Uterus (tissue), 3 donors: ENCODE measurements at regions not wholly inside any gene's neighbourhood (a gene's known extent, or its start where the extent isn't known, plus 50 kb on each side); places are given as distances from the start of the nearest gene placed in this dataset.

ENCODE experiments used
- DNase-seq, 2 donors: peaks; one replicate each; pipeline ENCODE4 v3.0.0-alpha.2; 2019 to 2020
- H3K27ac ChIP-seq, 2 donors: fragments of 200-600 bp; sonication (generic); 1 replicate in 1 of 2; 2 replicates in 1 of 2; pipeline ENCODE4 v1.5.1; 2016 to 2018
- H3K27me3 ChIP-seq, 2 donors: fragments of 200-600 bp; sonication (generic); one replicate each; pipeline ENCODE4 v1.5.1; 2018 to 2019; ENCODE audit warnings: control low read depth in 1 of 2
- H3K36me3 ChIP-seq, 2 donors: fragments of 200-600 bp; sonication (generic); one replicate each; pipeline ENCODE4 v1.5.1; 2019; ENCODE audit warnings: control low read depth in 1 of 2
- H3K4me1 ChIP-seq, 2 donors: fragments of 200-600 bp; sonication (generic); one replicate each; pipeline ENCODE4 v1.5.1; 2018 to 2019; ENCODE audit warnings: control low read depth in 1 of 2
- H3K4me3 ChIP-seq, 2 donors: fragments of 200-600 bp; sonication (generic); 1 replicate in 1 of 2; 2 replicates in 1 of 2; pipeline ENCODE4 v1.5.1; 2018 to 2019; ENCODE audit warnings: mild to moderate bottlenecking in 1 of 2
- H3K9me3 ChIP-seq, 2 donors: fragments of 200-600 bp; sonication (generic); one replicate each; pipeline ENCODE4 v1.5.1; 2019; ENCODE audit warnings: control low read depth in 1 of 2
- CTCF ChIP-seq, 4 experiments: fragments of 200-600 bp in 2 of 4; fragments of 450-650 bp in 2 of 4; sonication (generic) in 2 of 4; IDR thresholded peaks; one replicate each; pipeline ENCODE4 v1.5.1; 2016 to 2019; ENCODE audit warnings: antibody characterized with exemption in 4 of 4, mild to moderate bottlenecking in 2 of 4, moderate library complexity in 1 of 4
- POLR2A ChIP-seq, 2 donors: fragments of 450-650 bp; IDR thresholded peaks; one replicate each; pipeline ENCODE4 v1.6.1; 2016; ENCODE audit warnings: antibody characterized with exemption in 2 of 2, mild to moderate bottlenecking in 1 of 2, moderate library complexity in 1 of 2
- intact Hi-C: fragments of 100-400 bp; cut with DNase I; formaldehyde crosslinking; loops from one replicate; pipeline ENCODE4 v1.15.1; 2023; ENCODE audit warnings: low total_unique reads
- donor health status: DM: yes; HTN: yes; CAD: no.

- no peak for DNase-seq
- TF ChIP-seq POLR2A (IDR thresholded peaks at IDR 0.05) (no peak), CTCF (IDR thresholded peaks at IDR 0.05) (no peak)
- Histone ChIP-seq H3K4me3 (no peak overlapping the region), H3K36me3 (no peaks in the 10 kb centered on the region), H3K9me3 (no peaks in the 10 kb centered on the region), H3K4me1 (no peaks in the 10 kb centered on the region), H3K27ac (no peak overlapping the region), H3K27me3 (no peaks in the 10 kb centered on the region)
- intact Hi-C loops = no loop called here
These were observed 223.8 kb downstream of the BCAS1 start for GRCh38 chr20:53846640-53847039.

- no peaks in the 10 kb centered on the region for H3K36me3 ChIP-seq
- no peak for TF ChIP-seq POLR2A (IDR thresholded peaks at IDR 0.05)
- TF ChIP-seq CTCF (IDR thresholded peaks at IDR 0.05) = no peak
- intact Hi-C loops = no loop called here
- H3K4me1 ChIP-seq = no peaks in the 10 kb centered on the region
- H3K27ac ChIP-seq = no peak overlapping the region
- H3K27me3 ChIP-seq = no peaks in the 10 kb centered on the region
- no peak overlapping the region for H3K4me3 ChIP-seq
- no peaks in the 10 kb centered on the region for H3K9me3 ChIP-seq
- no peak for DNase-seq
These were observed 224.4 kb downstream of the BCAS1 start for GRCh38 chr20:53845980-53846379.

DNA sequence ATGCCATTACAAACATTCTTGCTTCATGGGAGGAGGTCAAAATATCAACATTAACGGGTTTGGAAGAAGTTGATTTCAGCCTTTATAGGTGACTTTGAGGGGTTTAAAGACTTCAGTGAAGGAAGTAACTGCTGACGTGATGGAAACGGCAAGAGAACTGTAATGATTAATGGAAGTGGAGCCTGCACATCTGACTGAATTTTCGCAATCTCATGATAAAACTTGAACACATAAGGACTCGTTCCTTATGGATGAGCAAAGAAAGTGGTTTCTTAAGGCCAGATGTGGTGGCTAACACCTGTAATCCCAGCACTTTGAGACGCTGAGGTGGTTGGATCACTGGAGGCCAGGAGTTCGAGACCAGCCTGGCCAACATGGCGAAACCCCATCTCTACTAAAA lies 226.1 kb downstream of the BCAS1 start:
- intact Hi-C loops = no loop called here
- Histone ChIP-seq H3K4me3 (no peak overlapping the region), H3K4me1 (no peaks in the 10 kb centered on the region), H3K36me3 (no peaks in the 10 kb centered on the region), H3K9me3 (no peaks in the 10 kb centered on the region), H3K27ac (no peak overlapping the region), H3K27me3 (no peaks in the 10 kb centered on the region)
- DNase-seq = no peak
- no peak for TF ChIP-seq POLR2A (IDR thresholded peaks at IDR 0.05)
- TF ChIP-seq CTCF (IDR thresholded peaks at IDR 0.05) = no peak

- intact Hi-C loops = no loop called here
- H3K9me3 ChIP-seq = no peaks in the 10 kb centered on the region
- DNase-seq = no peak
- H3K4me1 ChIP-seq = no peaks in the 10 kb centered on the region
- TF ChIP-seq CTCF (IDR thresholded peaks at IDR 0.05) (no peak), POLR2A (IDR thresholded peaks at IDR 0.05) (no peak)
- H3K36me3 ChIP-seq = no peaks in the 10 kb centered on the region
- H3K4me3 ChIP-seq = no peak overlapping the region
- no peaks in the 10 kb centered on the region for H3K27me3 ChIP-seq
- no peak overlapping the region for H3K27ac ChIP-seq
These were observed 226.7 kb downstream of the BCAS1 start for GRCh38 chr20:53843645-53844044.

- intact Hi-C loops = no loop called here
- Histone ChIP-seq H3K27ac (no peak overlapping the region), H3K9me3 (no peaks in the 10 kb centered on the region), H3K4me1 (no peaks in the 10 kb centered on the region), H3K4me3 (no peak overlapping the region), H3K27me3 (no peaks in the 10 kb centered on the region), H3K36me3 (no peaks in the 10 kb centered on the region)
- no peak for DNase-seq
- no peak for TF ChIP-seq CTCF (IDR thresholded peaks at IDR 0.05)
- no peak for TF ChIP-seq POLR2A (IDR thresholded peaks at IDR 0.05)
These were observed 227.9 kb downstream of the BCAS1 start for GRCh38 chr20:53842301-53843099.
